ENCODE measurements at regions not wholly inside any gene's neighbourhood (a gene's known extent, or its start where the extent isn't known, plus 50 kb on each side); places are given as distances from the start of the nearest gene placed in this dataset.

GRCh38 chr5:145683431-145683830 is 151.7 kb downstream of the PRELID2 start:
- no peak overlapping the region for H2BK20ac ChIP-seq (ENCODE audit: low read depth, low read length)
- H2BK5ac ChIP-seq (ENCODE audit: low read depth, low read length, poor library complexity, severe bottlenecking), result no peak overlapping the region
- no peak overlapping the region for H2AFZ ChIP-seq (replicated peaks; ENCODE audit: low read length, poor library complexity)
- no peak overlapping the region for H2AK5ac ChIP-seq (ENCODE audit: low read depth, low read length)
- ATAC-seq (ENCODE audit: low read depth), result no peak
- H3K27ac ChIP-seq (ENCODE audit: insufficient read depth, low read length), result no peak overlapping the region
- H3K4me3 ChIP-seq (ENCODE audit: insufficient read depth, low read depth, low read length), result no peak overlapping the region
- no peaks in the 10 kb centered on the region for H4K20me1 ChIP-seq (ENCODE audit: insufficient read depth, low read length)
- H3K27me3 ChIP-seq (ENCODE audit: control insufficient read depth, insufficient read depth, low read length), result no peaks in the 10 kb centered on the region
- no CpG with 5 or more reads among the region's 2 CpGs for WGBS, 2 experiments (ENCODE audit: extremely low coverage in 2 of 2, insufficient read length in 1 of 2)
- DNase-seq, result no peak
- no peaks in the 10 kb centered on the region for H3K9me3 ChIP-seq (ENCODE audit: control insufficient read depth, insufficient read depth, low read length)
- H4K8ac ChIP-seq (ENCODE audit: low read depth in 2 of 2, low read length in 2 of 2), result no peak overlapping the region
- no peaks in the 10 kb centered on the region for H3K4me1 ChIP-seq (ENCODE audit: control insufficient read depth, insufficient read depth, low read length)
- H4K91ac ChIP-seq (ENCODE audit: insufficient read depth, low read depth, low read length), result no peak overlapping the region
- no peak overlapping the region for H2BK15ac ChIP-seq (ENCODE audit: low read depth, low read length)
- H3K79me1 ChIP-seq (ENCODE audit: low read depth in 1 of 2, low read length in 2 of 2), result no peaks in the 10 kb centered on the region
- no peak overlapping the region for H2AK9ac ChIP-seq (replicated peaks; ENCODE audit: low read depth, low read length, poor library complexity)
- H3K36me3 ChIP-seq (ENCODE audit: control insufficient read depth, insufficient read depth, low read length), result no peaks in the 10 kb centered on the region
- H3K9me1 ChIP-seq (ENCODE audit: insufficient read depth, low read length), result no peaks in the 10 kb centered on the region
- ChIA-PET CTCF (no interaction called here), POLR2A (ENCODE audit: unreplicated experiment) (no interaction called here)
- in situ Hi-C loops (cut with MboI; ENCODE audit: low sequenced_read_pairs), result loop anchor here (10.0 kb wide), 1 partner anchor 371 kb away; no protein-coding TSS in a partner anchor
- H3K23ac ChIP-seq (ENCODE audit: low read depth, low read length), result no peak overlapping the region
- H3K14ac ChIP-seq (replicated peaks; ENCODE audit: low read depth, low read length), result no peak overlapping the region
- no peak for TF ChIP-seq SMC3 (IDR thresholded peaks at IDR 0.05; ENCODE audit: low read depth, low read length)
- TF ChIP-seq MXI1 (IDR thresholded peaks at IDR 0.05; ENCODE audit: borderline replicate concordance, low read depth, low read length), result no peak
- no peak for TF ChIP-seq RCOR1 (IDR thresholded peaks at IDR 0.05; ENCODE audit: insufficient replicate concordance, low read length)
- TF ChIP-seq NFE2L2 (IDR thresholded peaks at IDR 0.05; ENCODE audit: low read depth, low read length), result no peak
- TF ChIP-seq MAFK (IDR thresholded peaks at IDR 0.05; ENCODE audit: low read depth, low read length), result no peak
- no peak overlapping the region for H3K4ac ChIP-seq (ENCODE audit: low read depth, low read length)
- H4K5ac ChIP-seq (ENCODE audit: low read depth, low read length), result no peak overlapping the region
- dilution Hi-C loops (cut with HindIII; ENCODE audit: low sequenced_read_pairs, unreplicated experiment), result no loop called here
- H3K4me2 ChIP-seq (ENCODE audit: low read depth, low read length), result no peak overlapping the region
- H3K56ac ChIP-seq (ENCODE audit: extremely low read depth, insufficient read depth, low read length), result no peak overlapping the region
- no peak overlapping the region for H2BK120ac ChIP-seq (ENCODE audit: low read depth, low read length)
- BruUV-seq (replicated peaks), result no TSS peak
- H3K9ac ChIP-seq (ENCODE audit: low read depth, low read length), result no peak overlapping the region
- no peak overlapping the region for H3K18ac ChIP-seq (ENCODE audit: low read depth, low read length)
- intact Hi-C loops (cut with micrococcal nuclease), result no loop called here

Measured in IMR-90 (cell line).